ENCODE measurements at regions not wholly inside any gene's neighbourhood (a gene's known extent, or its start where the extent isn't known, plus 50 kb on each side); places are given as distances from the start of the nearest gene placed in this dataset.
"Not testable (repeated sequence)": the region's sequence is repeated elsewhere in the genome, so short reads cannot be mapped to it uniquely, and the experiment has no call there.

DNA sequence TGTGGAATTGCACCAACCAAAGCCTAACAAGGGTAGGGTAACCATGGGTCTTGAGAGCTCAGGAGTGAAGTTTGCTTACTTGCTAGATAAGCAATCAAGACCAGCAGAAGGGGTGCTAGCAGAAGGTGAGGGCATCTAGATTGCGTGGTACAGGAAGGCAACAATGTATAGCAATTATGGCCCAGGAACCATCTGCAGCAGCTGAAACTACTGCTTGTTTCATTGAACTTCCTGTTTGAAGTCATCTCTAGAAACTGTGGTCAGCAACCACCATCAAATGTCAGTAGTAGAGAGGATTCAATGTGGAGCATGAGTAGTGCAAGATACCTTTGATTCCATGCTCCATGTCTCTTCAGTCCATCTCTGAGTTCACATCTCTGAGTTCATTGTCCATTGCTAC, 462.1 kb upstream of the GRAMD2B start:
- DNase-seq (ENCODE audit: low spot score) = no peak

DNA sequence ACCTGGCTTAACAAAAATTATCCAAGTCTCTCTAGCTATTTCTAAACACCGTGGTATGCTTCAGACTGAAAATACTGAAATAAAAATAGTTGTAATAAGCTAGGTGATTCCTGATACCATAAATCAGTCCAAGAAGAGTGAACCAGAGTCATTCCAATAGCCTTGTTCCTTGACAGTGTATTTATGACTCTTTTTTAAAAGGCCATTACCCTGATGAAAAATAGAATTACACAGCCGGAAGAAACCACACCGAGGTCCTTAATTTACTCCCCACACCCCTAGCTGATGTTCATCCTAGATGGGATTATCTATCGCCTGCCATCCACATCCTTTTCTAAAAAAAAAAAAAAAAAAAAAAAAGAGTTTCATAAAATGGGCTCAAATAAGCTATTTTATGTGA, 457.6 kb upstream of the GRAMD2B start:
- no peak for DNase-seq (ENCODE audit: low spot score)

DNA sequence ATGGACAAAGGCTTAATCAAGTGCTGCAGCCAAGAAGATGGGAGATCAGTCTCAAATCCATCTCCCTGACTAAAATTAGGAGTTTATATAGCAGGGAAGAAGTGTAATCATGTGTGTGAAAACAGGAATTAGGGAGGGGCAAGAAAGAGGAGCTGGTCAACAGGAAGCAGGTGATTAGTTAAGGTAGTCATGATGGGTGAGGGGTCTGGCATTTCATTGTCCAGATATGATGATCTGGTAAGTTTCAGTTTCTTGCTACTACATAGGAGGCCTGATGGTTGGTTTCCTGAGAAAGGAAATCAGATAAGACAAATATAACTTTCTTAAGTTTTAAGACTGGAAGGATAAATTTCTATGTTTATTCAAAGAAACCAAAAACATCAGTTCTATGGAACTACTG, 455.6 kb upstream of the GRAMD2B start:
- no peak for DNase-seq (ENCODE audit: low spot score)

- no peak for DNase-seq (ENCODE audit: low spot score)
Observed at GRCh38 chr5:125969011-125969813, 454.0 kb upstream of the GRAMD2B start.

- DNase-seq (ENCODE audit: low spot score) = no peak
Observed at GRCh38 chr5:125969814-125970171, 453.4 kb upstream of the GRAMD2B start.

DNA sequence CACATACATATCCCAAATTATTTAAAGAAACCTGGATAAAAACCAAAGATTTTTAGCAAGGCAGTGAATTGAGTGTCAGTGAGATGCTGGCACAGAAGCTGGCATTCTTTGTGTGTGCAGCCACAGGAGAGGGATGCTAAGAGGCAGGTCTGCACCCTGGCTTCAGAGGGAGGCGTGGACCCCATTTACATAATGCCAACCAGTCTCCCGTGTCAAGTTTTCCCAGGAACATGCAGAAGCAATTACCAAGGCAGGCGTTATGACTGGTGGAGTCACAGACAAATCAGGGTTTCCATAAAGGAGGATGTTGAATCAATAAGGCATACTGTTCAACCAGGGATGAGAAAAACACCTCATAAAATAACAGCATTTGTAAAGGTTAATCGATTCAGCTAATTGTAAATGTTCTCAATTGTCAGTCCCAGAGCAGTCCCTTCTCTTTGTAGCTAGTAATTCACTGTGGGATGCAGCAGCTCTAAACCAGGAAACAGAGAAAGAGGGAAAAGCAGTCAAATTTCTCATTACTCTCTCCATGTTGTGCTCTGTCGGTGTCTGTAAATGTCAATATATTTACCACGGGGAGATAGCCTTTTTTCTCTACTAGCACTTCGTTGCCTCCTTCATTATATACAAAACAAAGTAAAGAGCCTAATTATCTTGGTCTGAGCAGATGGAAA, 452.4 kb upstream of the GRAMD2B start:
- DNase-seq (ENCODE audit: low spot score) = no peak

DNA sequence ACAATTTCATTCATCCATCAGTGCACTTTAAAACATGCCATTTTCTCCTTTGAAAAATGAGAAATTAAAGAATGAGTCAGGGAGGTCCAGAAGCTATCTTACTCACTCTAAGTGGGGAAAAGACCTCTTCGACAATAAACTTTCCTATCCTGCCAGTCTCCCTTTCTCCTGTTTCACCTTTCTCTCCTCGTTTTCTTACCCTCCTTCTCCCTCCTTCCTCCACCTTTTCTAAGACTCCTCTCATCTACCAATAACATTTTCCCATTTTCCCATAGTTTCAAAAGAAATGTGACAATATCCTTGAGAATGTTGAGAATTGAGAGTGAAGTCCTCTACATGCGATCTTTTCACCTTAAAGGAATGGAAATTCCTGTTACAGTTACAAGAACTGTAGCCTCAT, 450.5 kb upstream of the GRAMD2B start:
- no peak for DNase-seq (ENCODE audit: low spot score)

DNA sequence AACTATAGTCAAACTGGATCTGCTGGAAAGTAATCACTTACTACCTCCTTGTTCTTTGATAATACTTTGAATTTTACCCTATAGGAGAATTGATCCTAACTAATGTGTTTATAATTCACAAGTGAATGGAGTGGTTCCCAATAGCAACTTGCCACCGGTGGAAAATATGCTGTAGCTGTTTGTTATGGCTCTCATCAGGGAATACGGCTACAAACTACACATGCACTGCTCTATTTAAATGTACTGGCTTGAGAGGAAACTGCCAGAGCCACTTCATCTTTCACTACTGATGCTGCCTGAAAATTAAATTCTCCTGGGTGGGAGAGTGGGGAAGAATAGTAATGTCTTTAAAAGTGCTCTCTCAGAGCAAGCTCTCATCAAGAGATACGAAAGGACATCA, 448.5 kb upstream of the GRAMD2B start:
- DNase-seq (ENCODE audit: low spot score) = no peak

- DNase-seq (ENCODE audit: low spot score) = peak; percentile 14
Observed at GRCh38 chr5:125976421-125977000, 446.7 kb upstream of the GRAMD2B start.

GRCh38 chr5:125978015-125978414, 445.2 kb upstream of the GRAMD2B start:
- DNase-seq (ENCODE audit: low spot score) = no peak

DNA sequence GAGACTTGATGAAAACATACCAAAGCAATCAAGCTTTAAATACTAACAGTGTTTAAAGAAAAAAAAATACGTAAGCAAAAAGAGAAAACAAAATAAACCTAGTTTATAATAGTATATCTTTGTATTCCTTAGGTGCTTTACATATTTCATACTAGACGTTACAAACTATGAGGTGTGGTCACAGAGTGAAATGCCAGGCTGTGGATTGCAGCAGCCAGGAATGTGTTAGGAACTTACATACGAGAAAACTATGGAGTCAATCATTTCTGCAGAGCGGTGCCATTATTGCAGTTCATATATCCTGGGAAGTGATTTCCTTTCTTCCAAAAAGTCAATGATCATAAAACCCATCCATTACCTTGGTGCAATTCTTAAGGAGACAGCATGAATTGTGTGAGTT, 443.6 kb upstream of the GRAMD2B start:
- no peak for DNase-seq (ENCODE audit: low spot score)

GRCh38 chr5:125981016-125981415, 442.2 kb upstream of the GRAMD2B start:
- no peak for DNase-seq (ENCODE audit: low spot score)

- DNase-seq (ENCODE audit: low spot score) = no peak
Observed at GRCh38 chr5:125987677-125988255, 435.4 kb upstream of the GRAMD2B start.

- DNase-seq (ENCODE audit: low spot score) = no peak
Observed at GRCh38 chr5:125992050-125992449, 431.2 kb upstream of the GRAMD2B start.

DNA sequence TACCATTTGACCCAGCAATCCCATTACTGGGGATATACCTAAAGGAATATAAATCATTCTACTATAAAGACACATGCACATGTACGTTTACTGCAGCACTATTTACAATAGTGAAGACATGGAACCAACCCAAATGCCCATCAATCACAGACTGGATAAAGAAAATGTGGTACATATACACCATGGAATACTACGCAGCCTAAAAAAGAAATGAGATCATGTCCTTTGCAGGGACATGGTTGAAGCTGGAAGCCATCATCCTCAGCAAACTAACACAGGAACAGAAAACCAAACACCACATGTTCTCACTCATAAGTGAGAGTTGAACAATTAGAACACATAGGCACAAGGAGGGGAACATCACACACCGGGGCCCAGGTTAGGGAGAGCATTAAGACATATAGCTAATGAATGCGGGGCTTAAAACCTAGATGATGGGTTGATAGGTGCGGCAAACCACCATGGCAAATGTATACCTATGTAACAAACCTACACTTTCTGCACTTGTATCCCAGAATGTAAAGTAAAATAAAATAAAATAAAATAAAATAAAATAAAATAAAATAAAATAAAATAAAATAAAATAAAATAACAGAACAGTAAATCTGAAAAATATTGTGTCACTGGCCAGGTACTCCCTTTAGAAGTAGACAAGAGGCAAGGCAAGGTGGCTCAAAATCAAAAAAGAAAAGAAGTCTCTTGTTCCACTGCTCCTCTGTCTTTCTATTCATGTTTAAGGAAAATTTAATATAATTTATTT, 423.8 kb upstream of the GRAMD2B start:
- DNase-seq (ENCODE audit: low spot score) = not testable (repeated sequence)

GRCh38 chr5:126000507-126000906, 422.7 kb upstream of the GRAMD2B start:
- peak; percentile 21 for DNase-seq (ENCODE audit: low spot score)

GRCh38 chr5:126002222-126002897, 420.8 kb upstream of the GRAMD2B start:
- DNase-seq (ENCODE audit: low spot score) = peak; percentile 39

- DNase-seq (ENCODE audit: low spot score) = peak; percentile 40
Observed at GRCh38 chr5:126003309-126003708, 419.9 kb upstream of the GRAMD2B start.

GRCh38 chr5:126004636-126005035, 418.6 kb upstream of the GRAMD2B start:
- peak; percentile 65 for DNase-seq (ENCODE audit: low spot score)

GRCh38 chr5:126007841-126008240, 415.4 kb upstream of the GRAMD2B start:
- no peak for DNase-seq (ENCODE audit: low spot score)

GRCh38 chr5:126009566-126009965, 413.6 kb upstream of the GRAMD2B start:
- DNase-seq (ENCODE audit: low spot score) = no peak

DNA sequence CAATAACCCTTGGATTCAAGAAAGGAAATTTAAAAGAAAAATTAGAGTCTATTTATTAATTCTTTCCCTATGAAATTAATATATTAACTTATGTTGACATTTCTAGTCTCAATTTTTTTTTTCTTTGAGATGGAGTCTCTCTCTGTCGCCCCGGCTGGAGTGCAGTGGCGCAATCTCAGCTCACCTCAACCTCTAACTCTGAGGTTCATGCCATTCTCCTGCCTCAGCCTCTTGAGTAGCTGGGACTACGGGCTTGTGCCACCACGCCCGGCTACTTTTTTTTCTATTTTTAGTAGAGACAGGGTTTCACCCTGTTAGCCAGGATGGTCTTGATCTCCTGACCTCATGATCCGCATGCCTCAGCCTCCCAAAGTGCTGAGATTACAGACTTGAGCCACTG, 411.7 kb upstream of the GRAMD2B start:
- DNase-seq (ENCODE audit: low spot score) = not testable (repeated sequence)

Data from D341Med (cell line).